SK-N-SH (cell line): ENCODE measurements at regions not wholly inside any gene's neighbourhood (a gene's known extent, or its start where the extent isn't known, plus 50 kb on each side); places are given as distances from the start of the nearest gene placed in this dataset.

ENCODE experiments used
- CTCF ChIA-PET: fragments of 300-600, 350-600 bp; formaldehyde crosslinking; extraction: SDS; loops from one replicate; lab custom pipeline; 2021; lab: Yijun Ruan, JAX
- POLR2A ChIA-PET: fragments of 350-600 bp; sonication (Branson Sonifier 250); formaldehyde crosslinking; extraction: SDS; loops from one replicate; lab custom pipeline; 2020; ENCODE audit warnings: antibody characterized with exemption, inconsistent platforms; lab: Yijun Ruan, JAX
- DNase-seq: peaks from one replicate; pipeline ENCODE4 v3.0.0; 2012
- H2AFZ ChIP-seq: fragments of 200-600 bp; sonication (generic); 2 replicates; pipeline ENCODE4 v1.8.1; 2016; ENCODE audit warnings: antibody characterized with exemption, mild to moderate bottlenecking, low read depth
- H3F3A ChIP-seq: fragments of 200-600 bp; sonication (generic); replicated peaks from 2 replicates; pipeline ENCODE3; 2016; ENCODE audit warnings: antibody characterized with exemption, mild to moderate bottlenecking; ENCODE audit not compliant: insufficient read depth
- H3K27ac ChIP-seq, 2 experiments: fragments of 200-500 bp in 1 of 2; fragments of 200-600 bp in 1 of 2; sonication (Bioruptor generic) in 1 of 2; sonication (generic), shearing (Covaris generic) in 1 of 2; 2 replicates each; pipeline versions ENCODE4 v1.5.1 to v1.6.1; 2014 to 2016; ENCODE audit warnings: low read depth in 2 of 2, inconsistent platforms in 1 of 2, low read length in 1 of 2, mild to moderate bottlenecking in 1 of 2, mixed read lengths in 1 of 2
- H3K27me3 ChIP-seq: fragments of 200-600 bp; sonication (generic), shearing (Covaris generic); 2 replicates; pipeline ENCODE4 v1.6.1; 2016; ENCODE audit warnings: mixed run types; ENCODE audit not compliant: insufficient read depth
- H3K36me3 ChIP-seq, 2 experiments: fragments of 200-500 bp in 1 of 2; fragments of 200-600 bp in 1 of 2; sonication (Bioruptor generic) in 1 of 2; sonication (generic) in 1 of 2; replicated peaks in 1 of 2; 2 replicates each; pipeline versions ENCODE3 to v1.5.1; 2014 to 2016; ENCODE audit warnings: low read length in 1 of 2, mild to moderate bottlenecking in 1 of 2; ENCODE audit not compliant: insufficient read depth in 2 of 2, control insufficient read depth in 1 of 2
- H3K4me1 ChIP-seq, 2 experiments: fragments of 200-500 bp in 1 of 2; fragments of 200-600 bp in 1 of 2; sonication (Bioruptor generic) in 1 of 2; sonication (generic), shearing (Covaris generic) in 1 of 2; 2 replicates each; pipeline versions ENCODE4 v1.5.1 to v1.6.1; 2014 to 2016; ENCODE audit warnings: low read depth in 1 of 2, low read length in 1 of 2, mixed run types in 1 of 2; ENCODE audit not compliant: insufficient read depth in 2 of 2, control insufficient read depth in 1 of 2
- H3K4me2 ChIP-seq: fragments of 200-600 bp; sonication (generic), shearing (Covaris generic); 2 replicates; pipeline ENCODE4 v1.6.1; 2017; ENCODE audit warnings: mixed run types
- H3K4me3 ChIP-seq, 2 experiments: fragments of 200-500 bp in 1 of 2; fragments of 200-600 bp in 1 of 2; sonication (Bioruptor generic) in 1 of 2; sonication (generic), shearing (Covaris generic) in 1 of 2; 2 replicates each; pipeline versions ENCODE4 v1.5.1 to v1.8.1; 2014 to 2016; ENCODE audit warnings: low read depth in 2 of 2, inconsistent platforms in 1 of 2, low read length in 1 of 2, mild to moderate bottlenecking in 1 of 2, mixed read lengths in 1 of 2, moderate library complexity in 1 of 2
- H3K79me2 ChIP-seq: fragments of 200-600 bp; sonication (generic); 2 replicates; pipeline ENCODE4 v1.8.1; 2017; ENCODE audit warnings: mild to moderate bottlenecking; ENCODE audit not compliant: insufficient read depth
- H3K9ac ChIP-seq: fragments of 200-600 bp; sonication (generic); 2 replicates; pipeline ENCODE4 v1.6.1; 2017; ENCODE audit warnings: mixed run types
- H3K9me2 ChIP-seq: fragments of 200-600 bp; sonication (generic); 2 replicates; pipeline ENCODE4 v1.6.1; 2017; ENCODE audit warnings: mixed run types
- H3K9me3 ChIP-seq: fragments of 200-600 bp; sonication (generic); 2 replicates; pipeline ENCODE4 v1.6.1; 2017; ENCODE audit warnings: mixed run types, mild to moderate bottlenecking, moderate library complexity
- H4K20me1 ChIP-seq: fragments of 200-600 bp; sonication (generic); 2 replicates; pipeline ENCODE4 v1.6.1; 2017; ENCODE audit warnings: mild to moderate bottlenecking, mixed run types; ENCODE audit not compliant: insufficient read depth
- CHD2 ChIP-seq: fragments of 150-350 bp; IDR thresholded peaks from 2 replicates; pipeline ENCODE4 v1.6.1; 2018; ENCODE audit warnings: low read length; ENCODE audit not compliant: partially characterized antibody
- ELF1 ChIP-seq: IDR thresholded peaks from 2 replicates; pipeline ENCODE4 v1.4.0; 2012
- EP300 ChIP-seq, 2 experiments: IDR thresholded peaks; 2 replicates each; pipeline versions ENCODE4 v1.4.0 to v1.6.1; 2012; ENCODE audit warnings: borderline replicate concordance in 1 of 2, low read depth in 1 of 2, low read length in 1 of 2
- FOSL2 ChIP-seq: IDR thresholded peaks from 2 replicates; pipeline ENCODE4 v1.4.0; 2012; ENCODE audit warnings: low read depth, mild to moderate bottlenecking, moderate library complexity, borderline replicate concordance
- FOXJ3 ChIP-seq: sonication (generic); formaldehyde crosslinking; IDR thresholded peaks from 2 replicates; pipeline ENCODE4 v1.5.1; 2020; ENCODE audit warnings: mild to moderate bottlenecking, missing genetic modification reagents
- FOXM1 ChIP-seq: IDR thresholded peaks from 2 replicates; pipeline ENCODE4 v1.4.0; 2012; ENCODE audit warnings: low read depth, mild to moderate bottlenecking
- GABPA ChIP-seq: IDR thresholded peaks from 2 replicates; pipeline ENCODE4 v1.4.0; 2012; ENCODE audit warnings: low read depth, mild to moderate bottlenecking
- MAX ChIP-seq: IDR thresholded peaks from 2 replicates; pipeline ENCODE4 v1.4.0; 2012; ENCODE audit warnings: low read depth
- MEF2A ChIP-seq: IDR thresholded peaks from 2 replicates; pipeline ENCODE4 v1.4.0; 2012; ENCODE audit warnings: low read depth, borderline replicate concordance
- NRF1 ChIP-seq: IDR thresholded peaks from 2 replicates; pipeline ENCODE4 v1.6.1; 2012; ENCODE audit warnings: low read depth, mild to moderate bottlenecking, low read length
- POLR2AphosphoS5 ChIP-seq: IDR thresholded peaks from 2 replicates; pipeline ENCODE4 v1.6.1; 2012; ENCODE audit warnings: low read depth, low read length
- RAD21 ChIP-seq: IDR thresholded peaks from 2 replicates; pipeline ENCODE4 v1.6.1; 2012; ENCODE audit warnings: mild to moderate bottlenecking, low read length
- RCOR1 ChIP-seq: fragments of 150-350 bp; IDR thresholded peaks from 2 replicates; pipeline ENCODE4 v1.6.1; 2017; ENCODE audit warnings: antibody characterized with exemption, low read length
- REST ChIP-seq: IDR thresholded peaks from 2 replicates; pipeline ENCODE4 v1.6.1; 2012; ENCODE audit warnings: mild to moderate bottlenecking, low read depth, low read length, moderate library complexity
- RFX5 ChIP-seq: IDR thresholded peaks from 2 replicates; pipeline ENCODE4 v1.6.1; 2012; ENCODE audit warnings: mild to moderate bottlenecking, improper control_type of control experiment, low read length
- RXRA ChIP-seq: IDR thresholded peaks from 2 replicates; pipeline ENCODE4 v1.4.0; 2012; ENCODE audit warnings: low read depth, mild to moderate bottlenecking, borderline replicate concordance
- SIN3A ChIP-seq: IDR thresholded peaks from 2 replicates; pipeline ENCODE4 v1.6.1; 2012; ENCODE audit warnings: low read depth, mild to moderate bottlenecking, low read length, moderate library complexity, borderline replicate concordance
- SMC3 ChIP-seq: IDR thresholded peaks from 2 replicates; pipeline ENCODE4 v1.6.1; 2012; ENCODE audit warnings: low read depth, low read length, improper control_type of control experiment
- TAF1 ChIP-seq: IDR thresholded peaks from 2 replicates; pipeline ENCODE4 v1.6.1; 2012; ENCODE audit warnings: low read depth, mild to moderate bottlenecking, low read length, moderate library complexity, borderline replicate concordance
- ZBTB33 ChIP-seq: IDR thresholded peaks from 2 replicates; pipeline ENCODE4 v1.4.0; 2012; ENCODE audit warnings: low read depth, borderline replicate concordance
- WGBS: methylation state at CpG from one replicate; pipeline ENCODE4 v1.1.6; 2017; ENCODE audit warnings: low lambda C conversion rate; 5-methylcytosine and 5-hydroxymethylcytosine counted together

- DNase-seq, result no peak
- Histone ChIP-seq H3K27me3 (peaks cover 17% of the 10 kb centered on the region; the same call in 1 of the 2 replicates), H3K9ac (no peak overlapping the region), H4K20me1 (no peaks in the 10 kb centered on the region), H3K4me2 (no peak overlapping the region), H3F3A (no peaks in the 10 kb centered on the region), H3K9me3 (no peaks in the 10 kb centered on the region), H3K27ac (no peak overlapping the region), H3K4me3 (no peak overlapping the region), H3K4me1 (no peaks in the 10 kb centered on the region), H3K79me2 (no peaks in the 10 kb centered on the region), H3K36me3 (no peaks in the 10 kb centered on the region), H2AFZ (no peak overlapping the region), H3K9me2 (no peaks in the 10 kb centered on the region)
- TF ChIP-seq FOXM1, result no peak
- no peak for TF ChIP-seq FOSL2
- TF ChIP-seq CHD2, result no peak
- TF ChIP-seq MAX, result no peak
- TF ChIP-seq EP300 (IDR thresholded peaks at IDR 0.05; ENCODE audit: borderline replicate concordance in 1 of 2, low read depth in 1 of 2, low read length in 1 of 2), result no peak
- no peak for TF ChIP-seq NRF1
- TF ChIP-seq SMC3, result no peak
- no peak for TF ChIP-seq MEF2A
- TF ChIP-seq POLR2AphosphoS5, result no peak
- TF ChIP-seq RXRA, result no peak
- TF ChIP-seq RAD21, result no peak
- TF ChIP-seq TAF1, result no peak
- TF ChIP-seq RCOR1, result no peak
- no peak for TF ChIP-seq ZBTB33
- no peak for TF ChIP-seq SIN3A
- ChIA-PET POLR2A (no interaction called here), CTCF (interaction anchor here (0.6 to 5.5 kb wide), 4 partner anchors 10 to 142 kb away, joined by 3 to 47 read pairs (median 8); no protein-coding TSS in a partner anchor)
- 56% methylated on average over 4 of the region's 4 CpGs for WGBS
Observed at GRCh38 chr17:56725144-56725543, 108.6 kb downstream of the C17orf67 start.

- TF ChIP-seq FOXJ3, result no peak
- TF ChIP-seq GABPA, result no peak
- no peak for TF ChIP-seq FOXM1
- TF ChIP-seq REST, result no peak
- no peak for TF ChIP-seq ELF1
- no peak for TF ChIP-seq RFX5
- H3K36me3 ChIP-seq, result no peaks in the 10 kb centered on the region
- H3K9me2 ChIP-seq, result no peaks in the 10 kb centered on the region
- H4K20me1 ChIP-seq, result no peaks in the 10 kb centered on the region
- POLR2A ChIA-PET, result no interaction called here
- no peaks in the 10 kb centered on the region for H3K79me2 ChIP-seq
- no peaks in the 10 kb centered on the region for H3K9me3 ChIP-seq
- CTCF ChIA-PET, result interaction anchor here (1.0 to 1.5 kb wide), 2 partner anchors 11 to 13 kb away, joined by 4 to 6 read pairs; no protein-coding TSS in a partner anchor
- H2AFZ ChIP-seq, result no peak overlapping the region
- no peaks in the 10 kb centered on the region for H3F3A ChIP-seq
- WGBS, result under 1% methylated on average over 4 of the region's 6 CpGs
- no peak overlapping the region for H3K27ac ChIP-seq
- DNase-seq, result no peak
- no peak overlapping the region for H3K4me3 ChIP-seq
- peaks cover 17% of the 10 kb centered on the region; the same call in 1 of the 2 replicates for H3K27me3 ChIP-seq
- H3K4me1 ChIP-seq, result no peaks in the 10 kb centered on the region
- H3K9ac ChIP-seq, result no peak overlapping the region
- H3K4me2 ChIP-seq, result no peak overlapping the region
Observed at GRCh38 chr17:56727876-56728617, 105.7 kb downstream of the C17orf67 start.
